MM.1S (cell line): ENCODE measurements at regions not wholly inside any gene's neighbourhood (a gene's known extent, or its start where the extent isn't known, plus 50 kb on each side); places are given as distances from the start of the nearest gene placed in this dataset.
"Not testable (repeated sequence)": the region's sequence is repeated elsewhere in the genome, so short reads cannot be mapped to it uniquely, and the experiment has no call there.

Source experiments
- DNase-seq: peaks from one replicate; pipeline ENCODE4 v3.0.0-alpha.2; 2015
- H2AFZ ChIP-seq: fragments of 300-600 bp; sonication (generic); 2 replicates; pipeline ENCODE4 v1.6.0; 2016; ENCODE audit warnings: antibody characterized with exemption, low read length
- H3F3A ChIP-seq: fragments of 300-600 bp; sonication (generic); 2 replicates; pipeline ENCODE4 v1.6.1; 2016; ENCODE audit warnings: mild to moderate bottlenecking, antibody characterized with exemption, low read length, moderate library complexity, mixed read lengths; ENCODE audit not compliant: insufficient read depth
- H3K27ac ChIP-seq: fragments of 300-600 bp; sonication (generic); 2 replicates; pipeline ENCODE4 v1.5.1; 2016; ENCODE audit warnings: mild to moderate bottlenecking, low read length
- H3K27me3 ChIP-seq: fragments of 300-600 bp; sonication (generic); replicated peaks from 2 replicates; pipeline ENCODE4 v1.6.0; 2016; ENCODE audit warnings: low read length; ENCODE audit not compliant: insufficient read depth
- H3K36me3 ChIP-seq: fragments of 300-600 bp; sonication (generic); replicated peaks from 2 replicates; pipeline ENCODE4 v1.6.1; 2016; ENCODE audit warnings: mild to moderate bottlenecking, low read length, mixed read lengths; ENCODE audit not compliant: insufficient read depth
- H3K4me1 ChIP-seq: fragments of 300-600 bp; sonication (generic); 2 replicates; pipeline ENCODE4 v1.6.1; 2016; ENCODE audit warnings: low read length, mixed read lengths
- H3K4me2 ChIP-seq: fragments of 300-600 bp; sonication (generic); 2 replicates; pipeline ENCODE4 v1.6.0; 2016; ENCODE audit warnings: low read depth, low read length
- H3K4me3 ChIP-seq: fragments of 300-600 bp; sonication (generic); 2 replicates; pipeline ENCODE4 v1.5.1; 2016; ENCODE audit warnings: low read length, mixed read lengths
- H3K79me2 ChIP-seq: fragments of 300-600 bp; sonication (generic); 2 replicates; pipeline ENCODE4 v1.6.1; 2016; ENCODE audit warnings: mixed run types, low read length, mixed read lengths
- H3K9ac ChIP-seq: fragments of 300-600 bp; sonication (generic); 2 replicates; pipeline ENCODE4 v1.6.1; 2016; ENCODE audit warnings: low read length, mixed read lengths
- H3K9me2 ChIP-seq: fragments of 300-600 bp; sonication (generic); replicated peaks from 2 replicates; pipeline ENCODE4 v1.6.1; 2016; ENCODE audit warnings: mild to moderate bottlenecking, low read length, mixed read lengths; ENCODE audit not compliant: insufficient read depth
- H3K9me3 ChIP-seq: fragments of 300-600 bp; sonication (generic); replicated peaks from 2 replicates; pipeline ENCODE4 v1.6.1; 2016; ENCODE audit warnings: mild to moderate bottlenecking, low read length, mixed read lengths; ENCODE audit not compliant: insufficient read depth
- H4K20me1 ChIP-seq: fragments of 300-600 bp; sonication (generic); 2 replicates; pipeline ENCODE4 v1.6.1; 2016; ENCODE audit warnings: mild to moderate bottlenecking, low read length, moderate library complexity, mixed read lengths; ENCODE audit not compliant: insufficient read depth
- EZH2 ChIP-seq: fragments of 300-600 bp; sonication (generic); optimal IDR thresholded peaks from 2 replicates; pipeline ENCODE3; 2017; ENCODE audit warnings: low read depth, mild to moderate bottlenecking, antibody characterized with exemption, low read length, mixed read lengths
- EZH2phosphoT487 ChIP-seq: fragments of 300-600 bp; sonication (generic); IDR thresholded peaks from 2 replicates; pipeline ENCODE4 v1.6.1; 2018; ENCODE audit warnings: antibody characterized with exemption, low read length
- TF ChIP-seq, protein P1 (sequence below): fragments of 300-600 bp; sonication (generic); IDR thresholded peaks from 2 replicates; pipeline ENCODE4 v1.5.1; 2016; ENCODE audit warnings: antibody characterized with exemption, low read length, mixed read lengths

DNA sequence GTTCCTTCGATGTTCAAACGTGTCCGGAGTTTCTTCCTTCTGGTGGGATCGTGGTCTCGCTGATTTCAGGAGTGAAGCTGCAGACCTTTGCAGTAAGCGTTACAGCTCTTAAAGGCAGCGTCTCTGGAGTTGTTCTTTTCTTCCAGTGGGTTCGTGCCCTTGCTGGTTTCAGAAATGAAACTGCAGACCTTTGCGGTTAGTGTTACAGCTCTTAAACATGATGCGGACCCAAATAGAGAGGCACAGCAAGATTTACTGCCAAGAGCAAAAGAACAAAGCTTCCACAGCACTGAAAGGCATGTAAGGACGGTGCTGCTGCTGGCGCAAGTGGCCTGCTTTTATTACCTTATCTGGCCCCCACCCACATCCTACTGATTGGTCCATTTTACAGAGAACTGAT is 931.4 kb downstream of the IPMK start:
- Histone ChIP-seq H3K4me2 (no peak overlapping the region), H3K4me1 (no peaks in the 10 kb centered on the region), H3K9ac (no peak overlapping the region), H2AFZ (no peak overlapping the region), H3K4me3 (no peak overlapping the region), H3K9me3 (no peaks in the 10 kb centered on the region), H3F3A (no peaks in the 10 kb centered on the region), H3K9me2 (no peaks in the 10 kb centered on the region; the same call in 1 of the 2 replicates), H3K36me3 (no peaks in the 10 kb centered on the region), H3K27me3 (no peaks in the 10 kb centered on the region), H3K79me2 (no peaks in the 10 kb centered on the region), H4K20me1 (no peaks in the 10 kb centered on the region), H3K27ac (no peak overlapping the region)
- DNase-seq = no peak
- TF ChIP-seq EZH2 (no peak), EZH2phosphoT487 (no peak)
- TF ChIP-seq, protein P1, sequence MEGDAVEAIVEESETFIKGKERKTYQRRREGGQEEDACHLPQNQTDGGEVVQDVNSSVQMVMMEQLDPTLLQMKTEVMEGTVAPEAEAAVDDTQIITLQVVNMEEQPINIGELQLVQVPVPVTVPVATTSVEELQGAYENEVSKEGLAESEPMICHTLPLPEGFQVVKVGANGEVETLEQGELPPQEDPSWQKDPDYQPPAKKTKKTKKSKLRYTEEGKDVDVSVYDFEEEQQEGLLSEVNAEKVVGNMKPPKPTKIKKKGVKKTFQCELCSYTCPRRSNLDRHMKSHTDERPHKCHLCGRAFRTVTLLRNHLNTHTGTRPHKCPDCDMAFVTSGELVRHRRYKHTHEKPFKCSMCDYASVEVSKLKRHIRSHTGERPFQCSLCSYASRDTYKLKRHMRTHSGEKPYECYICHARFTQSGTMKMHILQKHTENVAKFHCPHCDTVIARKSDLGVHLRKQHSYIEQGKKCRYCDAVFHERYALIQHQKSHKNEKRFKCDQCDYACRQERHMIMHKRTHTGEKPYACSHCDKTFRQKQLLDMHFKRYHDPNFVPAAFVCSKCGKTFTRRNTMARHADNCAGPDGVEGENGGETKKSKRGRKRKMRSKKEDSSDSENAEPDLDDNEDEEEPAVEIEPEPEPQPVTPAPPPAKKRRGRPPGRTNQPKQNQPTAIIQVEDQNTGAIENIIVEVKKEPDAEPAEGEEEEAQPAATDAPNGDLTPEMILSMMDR = no peak

DNA sequence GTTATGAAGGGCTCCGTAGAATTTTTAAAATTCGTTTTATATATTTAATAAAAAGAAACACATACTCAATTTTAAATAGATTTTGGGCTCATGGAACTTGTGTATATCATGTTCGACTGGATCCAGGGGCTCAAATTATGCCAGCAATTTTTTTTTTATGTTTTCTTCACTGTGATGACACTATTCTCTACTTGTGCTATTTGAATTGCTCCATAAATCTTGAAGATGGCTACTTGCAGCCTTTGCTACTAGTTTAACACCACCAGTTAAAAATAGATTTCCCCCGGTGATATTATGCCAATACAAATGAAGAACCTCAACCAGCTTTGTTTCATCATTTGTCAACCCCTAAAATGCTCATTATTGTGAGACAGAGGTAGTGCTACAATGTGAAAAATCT is 933.2 kb downstream of the IPMK start:
- H3F3A ChIP-seq = no peaks in the 10 kb centered on the region
- no peak for DNase-seq
- no peak overlapping the region for H3K27ac ChIP-seq
- H3K4me3 ChIP-seq = no peak overlapping the region
- no peak overlapping the region for H3K4me2 ChIP-seq
- no peaks in the 10 kb centered on the region for H3K79me2 ChIP-seq
- H3K9me3 ChIP-seq = no peaks in the 10 kb centered on the region
- TF ChIP-seq EZH2 = no peak
- H3K4me1 ChIP-seq = no peaks in the 10 kb centered on the region
- no peak overlapping the region for H3K9ac ChIP-seq
- H2AFZ ChIP-seq = no peak overlapping the region
- no peaks in the 10 kb centered on the region for H3K36me3 ChIP-seq
- H3K9me2 ChIP-seq = no peaks in the 10 kb centered on the region; the same call in 1 of the 2 replicates
- H3K27me3 ChIP-seq = no peaks in the 10 kb centered on the region
- no peaks in the 10 kb centered on the region for H4K20me1 ChIP-seq

- DNase-seq = no peak
- no peaks in the 10 kb centered on the region for H3K79me2 ChIP-seq
- no peaks in the 10 kb centered on the region for H3K4me1 ChIP-seq
- no peak overlapping the region for H3K27ac ChIP-seq
- no peak overlapping the region for H3K4me3 ChIP-seq
- TF ChIP-seq, protein P1 = no peak
- no peaks in the 10 kb centered on the region for H3K27me3 ChIP-seq
- no peaks in the 10 kb centered on the region for H4K20me1 ChIP-seq
- no peak overlapping the region for H3K4me2 ChIP-seq
- no peaks in the 10 kb centered on the region for H3K36me3 ChIP-seq
- H3K9ac ChIP-seq = no peak overlapping the region
- H3K9me2 ChIP-seq = no peaks in the 10 kb centered on the region; the same call in 1 of the 2 replicates
- H2AFZ ChIP-seq = no peak overlapping the region
- no peaks in the 10 kb centered on the region for H3F3A ChIP-seq
- H3K9me3 ChIP-seq = no peaks in the 10 kb centered on the region
These were observed 933.8 kb downstream of the IPMK start for GRCh38 chr10:57333880-57334279.

- not testable (repeated sequence) for H3K79me2 ChIP-seq, H4K20me1 ChIP-seq, H3K4me2 ChIP-seq, H3F3A ChIP-seq, H3K27ac ChIP-seq, H3K27me3 ChIP-seq, H3K9me2 ChIP-seq, DNase-seq, H3K4me1 ChIP-seq, H3K9ac ChIP-seq, H3K36me3 ChIP-seq, H2AFZ ChIP-seq, H3K4me3 ChIP-seq, H3K9me3 ChIP-seq
These were observed 946.3 kb downstream of the IPMK start for GRCh38 chr10:57321400-57321854.
